C4-2B (cell line): ENCODE measurements at regions not wholly inside any gene's neighbourhood (a gene's known extent, or its start where the extent isn't known, plus 50 kb on each side); places are given as distances from the start of the nearest gene placed in this dataset.

ENCODE experiments used
- ZFX ChIP-seq: fragments of 450-650 bp; IDR thresholded peaks from 2 replicates; pipeline ENCODE4 v1.6.1; 2017
- TF ChIP-seq, protein P1 (sequence below): fragments of 450-650 bp; conservative IDR thresholded peaks from 2 replicates; pipeline ENCODE4 v1.5.1; 2017; ENCODE audit warnings: mild to moderate bottlenecking

DNA sequence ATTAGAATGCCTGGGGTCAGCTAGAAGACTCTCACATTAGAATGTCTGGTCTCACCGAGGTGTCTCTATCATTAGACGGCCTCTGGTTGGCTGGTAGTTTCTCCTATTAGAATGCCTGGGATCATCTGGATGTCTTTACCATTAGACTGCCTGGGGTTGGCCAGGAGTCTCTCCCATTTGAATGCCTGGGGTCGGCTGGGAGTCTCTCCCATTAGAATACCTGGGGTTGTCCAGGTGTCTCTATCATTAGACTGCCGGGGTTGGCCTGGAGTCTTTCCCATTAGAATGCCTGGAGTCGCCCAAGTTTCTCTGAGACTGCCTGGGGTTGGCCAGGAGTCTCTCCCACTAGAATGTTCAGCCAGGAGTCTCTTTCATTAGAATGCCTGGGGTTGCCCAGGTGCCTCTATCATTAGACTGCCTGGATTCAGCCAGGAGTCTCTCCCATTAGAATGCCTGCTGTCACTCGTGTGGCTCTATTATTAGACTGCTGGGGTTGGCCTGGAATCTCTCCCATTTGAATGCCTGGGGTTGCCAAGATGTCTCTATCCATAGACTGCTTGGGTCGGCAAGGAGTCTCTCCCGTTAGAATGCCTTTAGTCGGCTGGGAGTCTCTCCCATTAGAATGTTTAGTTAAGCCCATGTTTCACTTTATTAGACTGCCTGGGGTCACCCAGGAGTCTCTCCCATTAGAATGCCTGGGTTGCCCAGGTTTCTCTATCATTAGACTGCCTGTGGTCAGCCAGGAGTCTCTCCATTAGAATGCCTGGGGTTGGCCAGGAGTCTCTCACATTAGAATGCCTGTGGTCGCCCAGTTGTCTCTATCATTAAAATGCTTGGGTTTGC is 1467.8 kb downstream of the UQCRFS1 start:
- TF ChIP-seq, protein P1, sequence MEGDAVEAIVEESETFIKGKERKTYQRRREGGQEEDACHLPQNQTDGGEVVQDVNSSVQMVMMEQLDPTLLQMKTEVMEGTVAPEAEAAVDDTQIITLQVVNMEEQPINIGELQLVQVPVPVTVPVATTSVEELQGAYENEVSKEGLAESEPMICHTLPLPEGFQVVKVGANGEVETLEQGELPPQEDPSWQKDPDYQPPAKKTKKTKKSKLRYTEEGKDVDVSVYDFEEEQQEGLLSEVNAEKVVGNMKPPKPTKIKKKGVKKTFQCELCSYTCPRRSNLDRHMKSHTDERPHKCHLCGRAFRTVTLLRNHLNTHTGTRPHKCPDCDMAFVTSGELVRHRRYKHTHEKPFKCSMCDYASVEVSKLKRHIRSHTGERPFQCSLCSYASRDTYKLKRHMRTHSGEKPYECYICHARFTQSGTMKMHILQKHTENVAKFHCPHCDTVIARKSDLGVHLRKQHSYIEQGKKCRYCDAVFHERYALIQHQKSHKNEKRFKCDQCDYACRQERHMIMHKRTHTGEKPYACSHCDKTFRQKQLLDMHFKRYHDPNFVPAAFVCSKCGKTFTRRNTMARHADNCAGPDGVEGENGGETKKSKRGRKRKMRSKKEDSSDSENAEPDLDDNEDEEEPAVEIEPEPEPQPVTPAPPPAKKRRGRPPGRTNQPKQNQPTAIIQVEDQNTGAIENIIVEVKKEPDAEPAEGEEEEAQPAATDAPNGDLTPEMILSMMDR = no peak
- TF ChIP-seq ZFX = no peak
